SU-DHL-6 (cell line): ENCODE measurements at regions not wholly inside any gene's neighbourhood (a gene's known extent, or its start where the extent isn't known, plus 50 kb on each side); places are given as distances from the start of the nearest gene placed in this dataset.
"Not testable (repeated sequence)": the region's sequence is repeated elsewhere in the genome, so short reads cannot be mapped to it uniquely, and the experiment has no call there.

Source experiments
- CTCF ChIP-seq: fragments of 200-600 bp; sonication (generic); IDR thresholded peaks from one replicate; pipeline ENCODE4 v1.5.1; 2017; ENCODE audit warnings: antibody characterized with exemption, mild to moderate bottlenecking, low read length, moderate library complexity; ENCODE audit not compliant: insufficient read depth, poor library complexity, severe bottlenecking
- EZH2phosphoT487 ChIP-seq: fragments of 200-600 bp; sonication (generic), shearing (Covaris generic); conservative IDR thresholded peaks from 2 replicates; pipeline ENCODE4 v1.6.1; 2018; ENCODE audit warnings: mild to moderate bottlenecking, antibody characterized with exemption, low read length, moderate library complexity, mixed read lengths

- not testable (repeated sequence) for TF ChIP-seq EZH2phosphoT487, CTCF
These were observed 390.4 kb downstream of the RPS24 start for GRCh38 chr10:78424050-78424449.
